BLaER1 treated with 17β-estradiol and CSF1 and Interleukin-3, amounts not matched to agents 10 nM and 100 nM (cell line): ENCODE measurements at regions not wholly inside any gene's neighbourhood (a gene's known extent, or its start where the extent isn't known, plus 50 kb on each side); places are given as distances from the start of the nearest gene placed in this dataset.

Experiments
- H3K27ac ChIP-seq, 11 experiments: shearing (Covaris generic); formaldehyde crosslinking; 2 replicates each; pipeline ENCODE4 v1.8.1; 2022
- H3K27me3 ChIP-seq, 11 experiments: shearing (Covaris generic); formaldehyde crosslinking; 2 replicates each; pipeline ENCODE4 v1.8.1; 2022
- H3K36me3 ChIP-seq, 11 experiments: shearing (Covaris generic); formaldehyde crosslinking; 2 replicates each; pipeline ENCODE4 v1.8.1; 2022
- H3K4me1 ChIP-seq, 10 experiments: shearing (Covaris generic); formaldehyde crosslinking; 2 replicates each; pipeline ENCODE4 v1.8.1; 2022
- H3K4me2 ChIP-seq, 11 experiments: shearing (Covaris generic); formaldehyde crosslinking; 2 replicates each; pipeline ENCODE4 v1.8.1; 2022
- H3K4me3 ChIP-seq, 10 experiments: shearing (Covaris generic); formaldehyde crosslinking; 2 replicates each; pipeline ENCODE4 v1.8.1; 2022
- H3K9ac ChIP-seq, 11 experiments: shearing (Covaris generic); formaldehyde crosslinking; 2 replicates each; pipeline ENCODE4 v1.8.1; 2022
- H3K9me3 ChIP-seq, 11 experiments: shearing (Covaris generic); formaldehyde crosslinking; replicated peaks in 1 of 11; 2 replicates each; pipeline ENCODE4 v1.8.1; 2022
- H4K20me1 ChIP-seq, 11 experiments: shearing (Covaris generic); formaldehyde crosslinking; 2 replicates each; pipeline ENCODE4 v1.8.1; 2022
- Cebpa-rat ChIP-seq, 11 experiments: shearing (Covaris generic); IDR thresholded peaks; 2 replicates each; pipeline ENCODE4 v1.8.1; 2022

GRCh38 chr20:54272901-54273488 lies 65.1 kb downstream of the PFDN4 start:
- no peaks in the 10 kb centered on the region; a peak in 1 of 22 replicates for H3K9me3 ChIP-seq
- H3K9ac ChIP-seq, result no peak overlapping the region
- H3K4me2 ChIP-seq, result no peak overlapping the region
- no peak overlapping the region for H3K4me3 ChIP-seq
- no peak for TF ChIP-seq Cebpa-rat (IDR thresholded peaks at IDR 0.05)
- H3K27me3 ChIP-seq, result no peaks in the 10 kb centered on the region
- peaks cover 0 to 4% (median 0%) of the 10 kb centered on the region in 10 experiments; a peak in 1 of 20 replicates for H3K4me1 ChIP-seq
- no peaks in the 10 kb centered on the region for H3K36me3 ChIP-seq
- H4K20me1 ChIP-seq, result no peaks in the 10 kb centered on the region
- H3K27ac ChIP-seq, result no peak overlapping the region

DNA sequence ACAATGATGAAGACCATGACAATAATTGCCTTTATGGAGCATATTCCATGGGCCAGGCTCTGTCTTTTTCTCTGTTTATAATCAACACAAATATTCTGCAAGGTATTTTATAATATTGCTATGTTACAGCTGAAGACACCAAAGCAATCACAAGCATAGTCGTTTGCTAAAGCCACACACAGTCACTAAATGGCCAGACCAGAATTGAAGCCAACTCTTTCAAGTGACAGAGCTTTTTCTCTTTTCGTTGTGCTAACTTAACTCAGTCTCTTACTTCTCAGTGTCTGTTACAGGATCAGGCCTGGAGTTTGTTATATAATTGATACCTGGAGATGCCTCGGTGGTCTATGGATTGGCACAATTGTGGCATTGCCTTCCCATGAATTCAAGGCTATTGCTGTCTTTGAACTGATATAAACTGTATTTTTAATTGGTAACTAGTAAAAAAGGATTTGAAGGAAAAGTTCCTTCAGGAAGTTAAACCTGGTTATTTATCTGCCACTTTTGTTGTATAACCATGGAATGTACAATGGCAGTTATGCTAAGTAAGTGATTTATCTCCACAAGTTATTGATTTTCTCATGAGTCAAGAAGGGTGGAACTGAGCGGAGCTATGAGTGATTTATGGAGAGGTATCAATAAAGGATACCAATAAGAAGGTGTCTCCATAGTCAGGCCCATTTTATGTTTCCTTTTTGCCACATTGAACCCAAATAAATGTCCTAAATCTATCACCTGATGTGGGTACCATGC lies 67.6 kb downstream of the PFDN4 start:
- H4K20me1 ChIP-seq, result no peaks in the 10 kb centered on the region
- H3K27ac ChIP-seq, result no peak overlapping the region
- no peaks in the 10 kb centered on the region for H3K36me3 ChIP-seq
- no peak for TF ChIP-seq Cebpa-rat (IDR thresholded peaks at IDR 0.05)
- peaks cover 0 to 4% (median 0%) of the 10 kb centered on the region in 10 experiments; a peak in 1 of 20 replicates for H3K4me1 ChIP-seq
- H3K9me3 ChIP-seq, result no peaks in the 10 kb centered on the region
- no peak overlapping the region for H3K4me3 ChIP-seq
- no peaks in the 10 kb centered on the region for H3K27me3 ChIP-seq
- H3K9ac ChIP-seq, result no peak overlapping the region
- no peak overlapping the region for H3K4me2 ChIP-seq

GRCh38 chr20:54276577-54277169 lies 68.8 kb downstream of the PFDN4 start:
- H3K36me3 ChIP-seq, result no peaks in the 10 kb centered on the region
- no peak overlapping the region for H3K4me2 ChIP-seq
- H4K20me1 ChIP-seq, result no peaks in the 10 kb centered on the region
- peaks cover 0 to 4% (median 0%) of the 10 kb centered on the region in 10 experiments; a peak in 1 of 20 replicates for H3K4me1 ChIP-seq
- H3K27ac ChIP-seq, result no peak overlapping the region
- TF ChIP-seq Cebpa-rat (IDR thresholded peaks at IDR 0.05), result no peak
- H3K27me3 ChIP-seq, result no peaks in the 10 kb centered on the region
- no peak overlapping the region for H3K9ac ChIP-seq
- H3K4me3 ChIP-seq, result no peak overlapping the region
- no peaks in the 10 kb centered on the region for H3K9me3 ChIP-seq

- no peak overlapping the region for H3K27ac ChIP-seq
- no peak overlapping the region for H3K4me2 ChIP-seq
- H3K9me3 ChIP-seq, result no peaks in the 10 kb centered on the region
- no peaks in the 10 kb centered on the region for H3K36me3 ChIP-seq
- H3K9ac ChIP-seq, result no peak overlapping the region
- H3K4me3 ChIP-seq, result no peak overlapping the region
- no peak for TF ChIP-seq Cebpa-rat (IDR thresholded peaks at IDR 0.05)
- H3K4me1 ChIP-seq, result no peaks in the 10 kb centered on the region; a peak in 1 of 20 replicates
- no peaks in the 10 kb centered on the region for H3K27me3 ChIP-seq
- no peaks in the 10 kb centered on the region for H4K20me1 ChIP-seq
Measured at GRCh38 chr20:54278262-54278661, 70.4 kb downstream of the PFDN4 start.

GRCh38 chr20:54282625-54283024 lies 74.7 kb downstream of the PFDN4 start:
- no peaks in the 10 kb centered on the region for H4K20me1 ChIP-seq
- H3K36me3 ChIP-seq, result no peaks in the 10 kb centered on the region
- H3K9me3 ChIP-seq, result peaks cover 0 to 13% (median 0%) of the 10 kb centered on the region in 11 experiments; a peak in 3 of 22 replicates
- H3K4me1 ChIP-seq, result peaks cover 0 to 12% (median 5%) of the 10 kb centered on the region in 10 experiments; a peak in 6 of 20 replicates
- no peaks in the 10 kb centered on the region for H3K27me3 ChIP-seq
- H3K9ac ChIP-seq, result no peak overlapping the region
- TF ChIP-seq Cebpa-rat (IDR thresholded peaks at IDR 0.05), result no peak
- H3K4me3 ChIP-seq, result no peak overlapping the region
- no peak overlapping the region for H3K4me2 ChIP-seq
- H3K27ac ChIP-seq, result no peak overlapping the region

DNA sequence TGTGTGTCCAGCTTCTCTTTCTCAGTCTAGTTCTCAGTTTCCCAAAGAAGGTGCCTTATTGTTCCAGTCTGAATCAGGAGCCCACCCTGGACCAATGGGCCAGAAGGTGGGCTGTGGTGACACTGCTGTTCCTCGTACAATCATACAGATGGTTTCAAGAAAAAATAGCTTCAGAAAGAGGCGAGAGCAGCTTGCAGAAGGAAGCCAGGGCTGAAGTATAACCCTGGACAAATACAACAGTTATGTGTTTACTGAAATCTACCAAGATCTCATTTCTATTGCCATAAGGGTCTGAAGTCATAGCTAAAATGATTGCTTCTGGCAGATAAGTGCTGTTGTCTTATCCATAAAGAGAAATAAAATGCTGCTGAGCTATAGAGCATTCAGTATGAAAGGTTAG lies 75.4 kb downstream of the PFDN4 start:
- Histone ChIP-seq H4K20me1 (no peaks in the 10 kb centered on the region), H3K4me1 (peaks cover 0 to 12% (median 5%) of the 10 kb centered on the region in 10 experiments; a peak in 6 of 20 replicates), H3K9ac (no peak overlapping the region), H3K27ac (no peak overlapping the region), H3K4me2 (no peak overlapping the region), H3K27me3 (no peaks in the 10 kb centered on the region), H3K36me3 (no peaks in the 10 kb centered on the region), H3K4me3 (no peak overlapping the region), H3K9me3 (peaks cover 0 to 13% (median 0%) of the 10 kb centered on the region in 11 experiments; a peak in 3 of 22 replicates)
- TF ChIP-seq Cebpa-rat (IDR thresholded peaks at IDR 0.05), result no peak

- no peak for TF ChIP-seq Cebpa-rat (IDR thresholded peaks at IDR 0.05)
- peaks cover 0 to 12% (median 5%) of the 10 kb centered on the region in 10 experiments; a peak in 6 of 20 replicates for H3K4me1 ChIP-seq
- no peak overlapping the region for H3K4me3 ChIP-seq
Measured at GRCh38 chr20:54284928-54285704, 77.2 kb downstream of the PFDN4 start.

DNA sequence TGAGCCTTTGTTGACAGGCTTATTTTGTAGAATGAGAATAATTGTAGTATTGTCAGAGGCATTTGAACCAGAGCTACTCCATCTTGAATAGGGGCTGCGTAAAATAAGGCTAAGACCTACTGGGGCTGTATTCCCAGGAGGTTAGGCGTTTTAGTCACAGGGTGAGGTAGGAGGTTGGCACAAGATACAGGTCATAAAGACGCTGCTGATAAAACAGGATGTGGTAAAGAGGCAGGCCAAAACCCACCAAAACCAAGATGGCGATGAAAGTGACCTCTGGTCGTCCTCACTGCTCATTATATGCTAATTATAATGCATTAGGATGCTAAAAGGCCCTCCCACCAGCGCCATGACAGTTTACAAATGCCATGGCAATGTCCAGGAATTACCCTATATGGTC lies 82.7 kb downstream of the PFDN4 start:
- Histone ChIP-seq H3K27ac (no peak overlapping the region), H4K20me1 (no peaks in the 10 kb centered on the region), H3K4me3 (no peak overlapping the region), H3K4me1 (peaks cover 0 to 3% (median 1%) of the 10 kb centered on the region in 10 experiments; a peak in 6 of 20 replicates), H3K4me2 (no peak overlapping the region), H3K36me3 (no peaks in the 10 kb centered on the region), H3K9me3 (peaks cover 0 to 3% (median 0%) of the 10 kb centered on the region in 11 experiments; a peak in 2 of 22 replicates), H3K9ac (no peak overlapping the region), H3K27me3 (no peaks in the 10 kb centered on the region)
- no peak for TF ChIP-seq Cebpa-rat (IDR thresholded peaks at IDR 0.05)

More at GRCh38 chr20:54284928-54285704, 77.2 kb downstream of the PFDN4 start:
- Histone ChIP-seq H3K27me3 (no peaks in the 10 kb centered on the region), H4K20me1 (no peaks in the 10 kb centered on the region), H3K9ac (0 out of 22 replicates have a peak overlapping the region, but pooled peaks of 1 of the 11 experiments have one; percentile 14), H3K9me3 (peaks cover 0 to 13% (median 0%) of the 10 kb centered on the region in 11 experiments; a peak in 3 of 22 replicates), H3K27ac (peak overlapping the region in 3 of 11 experiments; percentile 6 to 39 (median 28); a peak in 3 of 22 replicates), H3K4me2 (peak overlapping the region in 5 of 11 experiments; percentile 2 to 39 (median 11); a peak in 9 of 22 replicates), H3K36me3 (no peaks in the 10 kb centered on the region)
